H54 (cell line): ENCODE measurements at regions not wholly inside any gene's neighbourhood (a gene's known extent, or its start where the extent isn't known, plus 50 kb on each side); places are given as distances from the start of the nearest gene placed in this dataset.

ENCODE experiments used
- DNase-seq: peaks from one replicate; pipeline ENCODE4 v3.0.0; 2011; ENCODE audit warnings: low spot score, mixed read lengths; ENCODE audit not compliant: insufficient read length
- FAIRE-seq: peaks from 3 replicates; lab custom pipeline; 2011; peaks lifted over from hg19 to GRCh38; lab: Jason Lieb, UNC
- POLR2A ChIP-seq: IDR thresholded peaks from 2 replicates; pipeline ENCODE4 v1.6.1; 2011; ENCODE audit warnings: low read depth, mild to moderate bottlenecking, low read length

DNA sequence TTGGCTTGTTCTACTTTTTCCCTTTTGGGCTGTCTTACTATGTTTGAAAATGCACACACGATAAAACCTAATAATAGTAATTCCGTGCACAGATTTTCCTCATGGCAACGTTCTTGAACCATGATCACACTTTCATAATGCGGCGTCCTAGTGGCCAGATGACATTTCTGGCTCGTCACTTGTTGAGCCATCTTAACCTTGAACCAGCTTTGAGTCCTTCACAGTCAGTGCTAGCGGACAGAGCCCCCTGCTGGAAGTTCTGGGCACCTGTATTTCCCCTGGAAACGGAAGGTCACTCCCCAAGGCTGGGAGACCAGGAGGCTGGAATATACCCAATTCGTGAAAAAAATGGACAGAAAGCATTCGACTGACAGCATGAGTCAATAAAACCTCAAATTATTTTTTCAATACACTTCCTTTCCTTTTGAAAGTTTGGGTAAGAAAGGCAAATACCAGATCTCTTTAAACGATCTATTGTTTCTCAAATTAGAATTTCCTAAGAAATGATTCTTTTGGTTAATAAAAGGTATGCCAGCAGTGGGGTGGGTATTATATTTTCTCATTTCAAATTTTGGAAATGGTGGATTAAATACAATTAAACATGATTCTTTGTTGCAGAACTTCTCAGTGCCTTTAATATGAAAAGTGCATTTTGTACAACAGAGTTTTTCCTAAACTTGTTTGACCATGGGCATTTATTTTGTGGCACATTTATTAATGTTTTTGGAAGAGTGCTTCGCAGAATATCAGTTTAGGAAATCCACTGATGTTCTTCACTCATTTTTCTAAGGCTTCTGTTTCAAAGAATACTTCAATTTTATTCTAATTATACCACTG lies 542.3 kb downstream of the QKI start:
- TF ChIP-seq POLR2A: no peak
- FAIRE-seq: no peak
- peak; percentile 26 for DNase-seq

DNA sequence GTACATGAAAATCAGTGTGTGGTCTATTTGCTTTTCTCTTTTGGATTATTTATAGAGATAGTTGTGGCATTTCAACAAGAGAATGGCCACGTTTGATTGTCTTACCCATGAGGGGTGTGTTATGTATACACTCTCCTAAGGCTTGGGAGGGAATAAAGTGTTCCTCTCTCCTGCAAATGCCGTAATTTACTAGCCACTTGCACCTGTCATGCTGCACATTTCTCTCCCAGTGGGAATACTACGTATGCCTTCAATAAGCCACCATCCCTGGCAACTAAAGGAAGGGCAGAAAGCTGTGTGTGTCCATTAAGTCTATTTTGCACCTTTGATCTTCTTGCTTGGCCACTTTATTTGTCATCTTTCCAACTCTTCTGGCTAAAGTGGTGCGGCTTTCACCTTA lies 541.2 kb downstream of the QKI start:
- DNase-seq (no peak), FAIRE-seq (no peak)
- no peak for TF ChIP-seq POLR2A

DNA sequence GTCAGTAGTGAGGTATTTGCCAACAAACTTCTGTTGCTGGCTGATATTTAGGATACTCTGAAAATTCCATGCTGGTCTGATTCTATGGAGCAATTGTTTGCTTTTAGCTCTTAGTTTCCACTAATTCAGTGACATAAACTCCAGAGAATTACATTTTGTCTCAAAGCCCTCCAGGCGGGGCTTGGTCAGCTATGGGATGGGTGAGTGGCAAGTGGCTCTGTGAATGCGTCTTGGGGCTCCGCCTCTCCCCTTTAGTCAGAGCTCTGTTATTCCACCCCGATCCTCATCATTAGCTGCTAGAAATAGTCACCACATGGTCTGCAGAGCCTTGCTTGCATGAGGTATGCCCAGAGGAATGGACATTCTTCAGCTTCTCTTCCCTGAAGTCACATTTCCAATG lies 540.6 kb downstream of the QKI start:
- TF ChIP-seq POLR2A: no peak
- FAIRE-seq (no peak), DNase-seq (no peak)

DNA sequence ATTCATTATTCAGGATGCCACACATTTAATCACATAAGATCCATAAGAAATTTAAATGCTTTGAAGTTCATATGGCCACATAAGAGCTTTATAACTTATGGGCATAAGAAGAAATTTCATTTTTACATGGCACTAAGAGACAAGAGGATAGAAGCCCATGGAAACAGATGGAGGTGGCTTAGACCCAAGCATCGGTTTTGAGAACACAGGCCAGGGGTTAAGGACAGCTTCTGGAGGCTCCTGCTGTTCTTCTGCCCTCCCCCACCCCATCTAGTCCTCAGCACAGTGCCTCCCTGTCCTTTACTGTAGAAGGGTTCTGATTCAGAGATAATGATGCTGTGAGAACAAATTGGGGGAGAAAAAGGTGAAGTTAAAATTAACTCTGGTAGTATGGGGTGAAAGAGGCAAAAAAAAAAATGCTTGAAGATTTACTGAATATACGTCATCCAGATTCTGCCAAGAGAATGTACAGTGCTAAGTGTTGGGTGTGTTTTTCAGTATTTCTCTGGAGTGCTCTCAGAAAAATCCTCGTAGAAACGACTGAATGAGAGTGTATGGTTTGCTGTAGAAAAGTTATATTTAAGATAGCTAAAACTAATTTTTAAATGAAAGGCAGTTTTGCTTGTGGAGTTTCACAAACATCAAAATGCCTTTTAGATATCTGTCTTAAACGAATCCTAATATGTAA lies 539.7 kb downstream of the QKI start:
- no peak for DNase-seq
- no peak for TF ChIP-seq POLR2A
- FAIRE-seq: no peak

DNA sequence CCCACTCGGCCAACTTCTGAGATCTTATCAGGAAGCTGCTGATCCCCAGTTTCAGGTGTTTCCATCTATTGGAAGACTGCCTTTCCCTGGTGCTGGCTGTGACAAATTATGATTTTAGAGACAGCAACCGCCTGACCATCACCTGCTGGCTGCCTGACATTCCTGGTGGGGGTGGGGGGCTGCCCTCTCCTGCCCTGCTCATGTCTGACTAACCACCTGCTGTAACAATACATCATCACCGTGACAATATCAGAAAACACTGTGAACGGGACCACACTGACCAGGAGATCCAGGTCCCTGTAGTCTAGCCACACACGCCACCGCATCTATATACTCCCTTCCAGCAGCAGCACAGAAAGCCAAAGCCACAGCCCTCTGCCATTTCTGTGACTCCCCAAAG lies 537.5 kb downstream of the QKI start:
- FAIRE-seq: no peak
- no peak for TF ChIP-seq POLR2A
- DNase-seq: no peak

DNA sequence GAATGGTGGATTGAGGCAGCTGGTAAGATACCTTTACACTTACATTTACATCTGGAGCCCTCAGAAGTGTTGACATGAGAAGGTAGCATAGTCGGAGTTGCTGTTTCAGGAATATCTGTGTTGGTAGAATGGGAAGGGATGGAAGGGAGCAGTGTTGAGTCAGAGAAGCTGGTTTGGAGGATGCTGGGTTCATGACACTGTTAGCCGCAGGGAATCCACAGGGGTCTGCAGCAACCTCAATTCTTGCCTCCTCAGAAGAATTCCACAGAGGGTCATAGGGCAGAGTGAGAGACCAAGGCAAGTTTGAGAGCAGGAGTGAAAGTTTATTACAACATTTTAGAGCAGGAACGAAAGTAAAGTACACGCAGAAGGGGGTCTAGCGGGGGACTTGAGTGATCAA lies 536.8 kb downstream of the QKI start:
- DNase-seq: no peak
- no peak for FAIRE-seq

DNA sequence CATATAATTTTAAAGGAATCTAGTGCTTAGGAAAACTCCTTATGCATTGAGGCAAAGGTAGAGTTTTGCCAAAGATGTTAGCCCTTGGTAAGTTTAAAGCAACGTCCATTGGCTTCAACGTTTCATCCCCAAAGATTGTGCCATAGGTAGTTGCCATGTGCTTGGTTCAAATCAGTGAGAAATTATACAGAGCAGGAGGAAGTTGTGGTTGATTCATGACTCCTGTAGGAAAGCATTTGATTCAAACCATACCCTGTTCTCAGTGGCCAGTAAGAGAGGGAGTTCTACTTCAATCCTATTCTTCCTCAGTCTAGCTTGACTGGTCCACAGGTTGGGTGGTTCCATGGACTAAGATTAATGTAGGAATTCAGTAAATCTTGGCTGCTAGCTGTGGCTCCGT lies 535.6 kb downstream of the QKI start:
- FAIRE-seq (no peak), DNase-seq (no peak)

More for the DNA sequence above, 536.8 kb downstream of the QKI start:
- TF ChIP-seq POLR2A: no peak

DNA sequence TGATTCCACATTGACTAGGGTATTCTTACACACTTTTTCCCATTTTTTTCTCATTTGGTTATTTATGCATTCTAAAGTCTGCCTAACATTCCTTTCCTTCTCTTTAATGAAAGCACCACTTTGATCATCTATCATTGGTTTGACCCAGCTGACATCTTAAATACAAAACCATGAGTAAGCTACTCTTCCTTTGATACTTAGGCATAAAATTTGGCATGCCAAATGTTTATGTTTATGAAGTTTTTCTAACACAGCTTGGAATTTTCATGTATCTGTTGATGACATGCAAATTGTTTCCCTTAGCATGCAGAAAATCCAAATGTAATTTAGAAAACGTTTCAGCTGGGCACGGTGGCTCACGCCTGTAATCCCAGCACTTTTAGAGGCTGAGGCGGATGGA lies 534.9 kb downstream of the QKI start:
- no peak for FAIRE-seq
- no peak for DNase-seq

More for the DNA sequence above, 535.6 kb downstream of the QKI start:
- TF ChIP-seq POLR2A: no peak

DNA sequence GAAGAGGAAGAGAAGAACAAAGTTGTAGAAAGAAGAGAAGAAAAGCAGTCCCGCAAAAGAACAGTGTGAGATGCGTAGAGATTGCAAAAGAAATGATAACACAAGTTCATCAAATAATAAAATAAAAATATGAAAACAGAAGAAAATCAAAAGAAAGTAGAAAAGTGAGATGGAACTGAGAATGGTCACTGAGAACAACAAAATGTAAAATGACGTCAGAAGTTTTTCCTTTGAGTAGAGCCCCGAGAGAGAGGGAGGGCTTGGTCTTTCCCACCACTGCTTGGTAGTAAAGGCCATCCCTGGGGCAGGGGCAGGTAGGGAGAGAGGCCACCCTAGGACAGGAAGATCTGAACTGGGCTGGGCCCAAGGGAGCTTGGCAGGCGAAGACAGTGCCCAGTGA lies 533.7 kb downstream of the QKI start:
- DNase-seq (no peak), FAIRE-seq (no peak)
- TF ChIP-seq POLR2A: no peak

More for the DNA sequence above, 534.9 kb downstream of the QKI start:
- no peak for TF ChIP-seq POLR2A

DNA sequence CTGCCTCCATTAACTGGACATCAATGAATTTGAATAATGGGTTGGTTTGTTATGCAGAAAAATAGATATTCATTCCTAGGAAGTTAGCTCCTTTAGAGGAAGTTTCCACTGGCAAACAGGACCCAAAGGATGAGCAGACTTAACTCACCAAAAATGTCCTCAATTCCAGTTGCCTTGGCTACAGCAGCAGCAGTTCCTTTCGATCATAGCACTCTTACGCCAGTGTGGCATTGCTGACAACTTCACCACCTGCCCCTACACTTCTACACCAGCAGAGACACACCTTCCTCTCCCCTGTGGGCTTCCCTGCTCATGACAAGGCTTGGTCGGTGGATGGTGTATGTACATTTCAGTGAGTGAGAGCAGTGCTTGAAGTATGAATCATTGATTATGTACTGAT lies 532.8 kb downstream of the QKI start:
- TF ChIP-seq POLR2A: no peak
- DNase-seq (no peak), FAIRE-seq (no peak)

DNA sequence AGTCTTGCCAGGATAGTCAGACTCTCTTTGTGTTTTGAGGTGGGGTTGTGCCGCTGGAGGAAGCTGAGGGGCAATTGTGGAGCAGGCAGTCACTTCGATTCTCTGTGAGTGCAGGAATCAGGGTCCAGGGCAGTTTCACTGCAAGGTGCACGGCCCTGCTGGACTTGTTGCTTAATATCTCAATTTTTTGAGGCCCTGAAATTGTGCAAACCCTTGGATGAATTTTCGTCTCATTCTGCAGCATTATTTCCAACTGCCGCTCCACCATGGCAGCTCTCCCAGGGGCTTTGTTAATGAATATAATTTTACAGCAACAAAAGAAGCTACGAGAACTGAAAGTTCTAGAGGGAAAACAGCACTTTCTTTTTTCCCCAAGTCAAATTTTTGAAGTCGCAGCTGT lies 531.9 kb downstream of the QKI start:
- FAIRE-seq: no peak

DNA sequence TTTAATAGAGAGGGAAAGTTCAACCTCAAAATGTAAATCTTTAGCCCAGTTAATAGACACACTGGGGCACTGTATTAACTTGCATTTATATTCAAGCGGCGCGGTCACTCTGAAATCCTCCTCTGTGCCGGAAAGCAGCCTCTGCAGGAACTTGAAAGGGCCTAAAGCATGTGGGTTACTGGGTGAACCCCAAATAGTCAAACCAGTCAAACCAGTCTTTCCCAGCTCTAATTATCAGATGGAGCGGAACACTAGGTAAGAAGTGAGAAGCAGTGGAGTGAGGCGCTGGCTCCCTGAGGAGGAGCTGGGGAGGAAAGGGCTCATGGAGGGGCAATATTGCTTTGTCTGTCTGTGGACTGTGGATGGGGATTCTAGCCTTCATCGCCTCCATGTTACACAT lies 531.3 kb downstream of the QKI start:
- DNase-seq: no peak
- no peak for FAIRE-seq
- no peak for TF ChIP-seq POLR2A

More for the DNA sequence above, 531.9 kb downstream of the QKI start:
- TF ChIP-seq POLR2A: no peak
- no peak for DNase-seq

DNA sequence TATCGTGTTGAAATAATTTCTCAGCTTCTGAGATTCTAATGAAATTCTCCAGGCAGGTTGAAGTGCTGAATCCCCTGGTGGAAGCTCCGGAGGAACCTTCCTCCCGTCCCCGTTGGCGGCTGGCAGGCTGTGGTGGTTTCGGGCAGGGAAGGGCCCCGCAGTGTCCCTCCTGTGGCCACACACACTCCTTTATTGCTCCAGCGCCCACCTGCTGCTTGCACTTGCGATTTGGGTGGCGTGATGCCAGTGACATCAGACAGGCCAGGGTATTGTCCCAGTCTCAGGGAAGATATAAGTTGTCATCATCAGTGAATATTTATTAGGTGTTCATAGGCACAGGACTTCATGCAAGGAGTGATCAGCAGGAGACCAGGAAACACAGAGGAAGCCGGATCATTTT lies 530.4 kb downstream of the QKI start:
- DNase-seq (no peak), FAIRE-seq (no peak)

DNA sequence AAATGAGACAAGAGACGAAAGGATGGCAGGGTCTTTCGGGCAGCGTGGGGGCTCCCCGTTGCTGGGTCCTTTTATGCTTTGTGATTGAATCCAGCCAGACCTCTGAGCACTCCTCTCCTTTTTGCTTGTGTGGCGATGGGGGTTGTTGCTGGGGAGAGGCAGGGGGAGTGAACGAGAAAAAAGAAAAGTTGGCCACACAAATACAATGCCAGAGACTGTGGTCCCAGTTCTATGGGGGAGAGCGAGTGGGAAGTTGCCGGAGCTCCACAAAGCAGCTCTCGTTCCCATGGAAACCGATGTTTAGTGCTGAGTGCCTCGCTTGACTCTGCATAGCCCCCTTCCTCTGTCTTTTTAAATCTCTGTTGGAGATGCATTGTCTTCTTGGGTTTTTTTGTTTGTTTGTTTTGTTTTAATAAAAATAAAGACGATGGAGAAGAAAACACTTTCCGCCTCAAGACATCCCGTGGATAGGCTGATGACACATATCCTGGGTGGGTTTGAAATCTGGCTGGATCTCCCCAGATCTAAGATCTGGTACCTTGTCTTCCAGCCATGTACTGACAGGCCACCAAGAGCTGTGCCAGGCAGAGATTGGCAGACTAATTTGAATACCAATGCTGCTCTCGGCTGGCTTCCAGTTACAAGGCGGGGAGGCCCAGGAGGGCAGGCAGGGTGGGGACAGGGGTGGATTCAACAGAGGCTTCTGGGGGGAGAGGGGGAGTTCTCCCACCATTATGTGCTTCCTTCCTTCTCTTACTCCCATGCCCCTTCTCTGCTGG lies 529.3 kb downstream of the QKI start:
- no peak for TF ChIP-seq POLR2A
- FAIRE-seq (no peak), DNase-seq (no peak)

More for the DNA sequence above, 530.4 kb downstream of the QKI start:
- no peak for TF ChIP-seq POLR2A
